Heart left ventricle (tissue), 16 donors: ENCODE measurements at regions not wholly inside any gene's neighbourhood (a gene's known extent, or its start where the extent isn't known, plus 50 kb on each side); places are given as distances from the start of the nearest gene placed in this dataset.

Source experiments
- ATAC-seq, 4 donors: fragments of 200-7000 bp; cut with Tn5 transposase; one replicate each; pipeline ENCODE4 v1.9.1; 2020 to 2022; ENCODE audit warnings: moderate library complexity in 4 of 4, mild to moderate bottlenecking in 3 of 4, moderate number of reproducible peaks in 1 of 4
- DNase-seq, 5 donors: peaks; one replicate each; pipeline ENCODE4 v3.0.0-alpha.2; 2020
- H3K27ac ChIP-seq, 12 donors: fragments of 200-600 bp; sonication (generic) in 4 of 12; one replicate each; pipeline versions ENCODE4 v1.5.0 to v1.8.0; 2016 to 2022; ENCODE audit warnings: mild to moderate bottlenecking in 2 of 12
- H3K27me3 ChIP-seq, 9 donors: fragments of 200-600 bp; sonication (generic) in 2 of 9; one replicate each; pipeline versions ENCODE4 v1.5.1 to v1.8.0; 2016 to 2022; ENCODE audit warnings: mild to moderate bottlenecking in 3 of 9
- H3K36me3 ChIP-seq, 9 donors: fragments of 200-600 bp; sonication (generic) in 2 of 9; one replicate each; pipeline versions ENCODE4 v1.5.0 to v1.8.0; 2018 to 2022; ENCODE audit warnings: mild to moderate bottlenecking in 2 of 9
- H3K4me1 ChIP-seq, 12 donors: fragments of 200-600 bp; sonication (generic) in 4 of 12; one replicate each; pipeline versions ENCODE4 v1.5.0 to v1.8.0; 2016 to 2022; ENCODE audit warnings: mild to moderate bottlenecking in 3 of 12
- H3K4me3 ChIP-seq, 12 donors: fragments of 200-600 bp; sonication (generic) in 4 of 12; one replicate each; pipeline versions ENCODE4 v1.5.0 to v1.8.0; 2017 to 2022; ENCODE audit warnings: mild to moderate bottlenecking in 9 of 12, moderate library complexity in 4 of 12
- H3K9me3 ChIP-seq, 12 donors: fragments of 200-600 bp; sonication (generic) in 4 of 12; one replicate each; pipeline versions ENCODE4 v1.5.0 to v1.8.0; 2016 to 2022; ENCODE audit warnings: mild to moderate bottlenecking in 1 of 12
- POLR2A ChIP-seq, 2 donors: fragments of 450-650 bp; IDR thresholded peaks; one replicate each; pipeline ENCODE4 v1.6.1; 2017; ENCODE audit warnings: antibody characterized with exemption in 2 of 2, mild to moderate bottlenecking in 2 of 2, moderate library complexity in 2 of 2
- WGBS, 4 donors: extraction: QIAGEN DNeasy Blood & Tissue Kit in 2 of 4; methylation state at CpG; one replicate each; pipeline versions ENCODE4 v1.1.5 to v1.1.7; 2013 to 2018; 5-methylcytosine and 5-hydroxymethylcytosine counted together
- intact Hi-C, 10 donors: fragments of 100-400 bp; cut with DNase I; formaldehyde crosslinking; loops; one replicate each; pipeline versions ENCODE4 v1.11.1 to v1.14.2; 2022
- TF ChIP-seq, protein P1 (sequence below), 12 donors: fragments of 200-600 bp; sonication (generic) in 4 of 12; IDR thresholded peaks; one replicate each; pipeline versions ENCODE4 v1.5.0 to v1.8.0; 2018 to 2022; ENCODE audit warnings: antibody characterized with exemption in 12 of 12, mild to moderate bottlenecking in 5 of 12
- donor health status: ischemic (EF 13 %, LVEDD 7.1; RV severe dilation, severe dysfunction).
- donor health status: healthy with polysubstance abuse.
- donor health status: DM: no; HTN: yes; CAD: no.
- donor health status: DM: no; HTN: no; CAD: no.
- donor health status: ischemic (EF 25% LVEDD 6.9; RV normal size, moderate dysfunction).
- donor health status: ischemic (EF 25% LVEDD 5.7; RV mildly dilated, moderate dysfunction).
- donor health status: healthy.
- donor health status: DM: yes; HTN: yes; CAD: no.
- donor health status: ischemic (EF 35%, LVEDD 5.7; RV mildly dilated, moderate dysfunction).
- donor health status: nonischemic (EF 11% LVEDD 7.7; RV severe dilation, severe dysfunction).
- donor health status: DM: yes; HTN: yes; CAD: no.
- donor health status: PGD.
- donor health status: ischemic (EF 29% LVEDD 5.4; RV normal size, mild dysfunction).
- donor health status: nonischemic (EF 23%, LVEDD 6.1; RV moderate dilation, normal function).

DNA sequence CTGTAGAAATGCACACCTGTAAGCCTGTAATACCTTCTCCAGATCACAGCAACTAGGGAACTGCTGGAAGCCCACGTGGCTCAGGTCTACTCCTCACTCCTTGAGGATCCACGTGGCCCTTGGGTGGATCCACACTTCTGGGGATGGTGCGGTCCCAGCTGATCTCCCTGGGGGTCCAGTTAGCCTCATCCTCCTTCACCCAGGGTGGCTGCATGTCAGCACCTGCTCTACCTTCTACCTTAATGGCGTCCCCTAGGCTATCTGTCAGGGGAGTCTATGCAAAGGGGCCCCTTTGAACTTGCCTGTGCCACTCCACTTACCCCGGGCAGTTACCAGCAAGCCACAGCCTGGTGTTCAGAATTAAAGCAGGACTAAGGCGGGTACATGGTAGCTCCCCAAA, 284.7 kb downstream of the MYCN start:
- Histone ChIP-seq H3K4me3 (no peak overlapping the region), H3K27me3 (no peaks in the 10 kb centered on the region), H3K9me3 (no peaks in the 10 kb centered on the region), H3K36me3 (no peaks in the 10 kb centered on the region), H3K4me1 (no peaks in the 10 kb centered on the region), H3K27ac (no peak overlapping the region)
- WGBS, 4 donors, result 78 to 92% (median 85%) methylated on average over 6 of the region's 6 CpGs
- TF ChIP-seq, protein P1, sequence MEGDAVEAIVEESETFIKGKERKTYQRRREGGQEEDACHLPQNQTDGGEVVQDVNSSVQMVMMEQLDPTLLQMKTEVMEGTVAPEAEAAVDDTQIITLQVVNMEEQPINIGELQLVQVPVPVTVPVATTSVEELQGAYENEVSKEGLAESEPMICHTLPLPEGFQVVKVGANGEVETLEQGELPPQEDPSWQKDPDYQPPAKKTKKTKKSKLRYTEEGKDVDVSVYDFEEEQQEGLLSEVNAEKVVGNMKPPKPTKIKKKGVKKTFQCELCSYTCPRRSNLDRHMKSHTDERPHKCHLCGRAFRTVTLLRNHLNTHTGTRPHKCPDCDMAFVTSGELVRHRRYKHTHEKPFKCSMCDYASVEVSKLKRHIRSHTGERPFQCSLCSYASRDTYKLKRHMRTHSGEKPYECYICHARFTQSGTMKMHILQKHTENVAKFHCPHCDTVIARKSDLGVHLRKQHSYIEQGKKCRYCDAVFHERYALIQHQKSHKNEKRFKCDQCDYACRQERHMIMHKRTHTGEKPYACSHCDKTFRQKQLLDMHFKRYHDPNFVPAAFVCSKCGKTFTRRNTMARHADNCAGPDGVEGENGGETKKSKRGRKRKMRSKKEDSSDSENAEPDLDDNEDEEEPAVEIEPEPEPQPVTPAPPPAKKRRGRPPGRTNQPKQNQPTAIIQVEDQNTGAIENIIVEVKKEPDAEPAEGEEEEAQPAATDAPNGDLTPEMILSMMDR (IDR thresholded peaks at IDR 0.05), result no peak
- TF ChIP-seq POLR2A (IDR thresholded peaks at IDR 0.05), result no peak
- intact Hi-C loops, result no loop called here
- no peak for DNase-seq
- ATAC-seq, result no peak

DNA sequence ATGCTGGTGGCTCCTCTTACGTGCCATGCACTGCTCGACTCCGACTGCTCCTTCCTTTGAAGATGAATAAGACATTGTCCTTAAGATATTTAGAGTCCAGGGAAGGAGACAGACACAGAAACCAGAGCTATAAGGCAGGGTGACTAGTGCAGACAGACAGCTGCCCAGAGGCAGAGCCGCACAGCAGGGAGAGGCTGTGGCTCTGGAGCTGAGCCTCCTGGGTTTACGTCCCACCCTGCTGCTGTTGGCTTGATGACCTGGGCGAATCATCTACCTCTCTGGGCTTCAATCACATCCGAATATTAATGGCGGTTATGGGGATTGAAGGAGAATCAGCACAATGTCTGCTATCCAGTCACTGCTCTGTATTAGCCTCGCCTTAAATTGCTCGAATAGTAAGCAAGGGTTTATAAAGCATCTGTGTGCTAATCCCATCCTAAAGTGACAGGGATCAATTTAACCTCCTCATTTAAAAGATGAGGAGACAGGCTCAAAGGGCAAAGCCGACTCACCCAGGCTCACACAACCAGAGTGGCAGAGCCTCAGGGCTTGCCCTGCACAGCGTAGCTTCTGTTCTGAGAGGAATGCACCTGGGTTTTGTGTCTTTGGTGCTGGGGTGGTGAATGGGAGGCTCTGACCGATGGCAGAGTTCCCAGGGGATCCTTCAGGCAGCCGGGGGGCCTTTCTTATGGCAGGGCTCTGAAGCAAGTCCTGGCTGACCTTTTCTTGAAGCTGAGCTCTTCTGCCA, 284.1 kb downstream of the MYCN start:
- Histone ChIP-seq H3K4me3 (no peak overlapping the region), H3K27ac (no peak overlapping the region), H3K4me1 (no peaks in the 10 kb centered on the region), H3K36me3 (no peaks in the 10 kb centered on the region), H3K27me3 (no peaks in the 10 kb centered on the region), H3K9me3 (no peaks in the 10 kb centered on the region)
- intact Hi-C loops, result no loop called here
- TF ChIP-seq, protein P1 (IDR thresholded peaks at IDR 0.05), result no peak
- TF ChIP-seq POLR2A (IDR thresholded peaks at IDR 0.05), result no peak
- DNase-seq (no peak), ATAC-seq (no peak)
- 77 to 82% (median 79%) methylated on average over 14 of the region's 14 CpGs for WGBS, 4 donors

DNA sequence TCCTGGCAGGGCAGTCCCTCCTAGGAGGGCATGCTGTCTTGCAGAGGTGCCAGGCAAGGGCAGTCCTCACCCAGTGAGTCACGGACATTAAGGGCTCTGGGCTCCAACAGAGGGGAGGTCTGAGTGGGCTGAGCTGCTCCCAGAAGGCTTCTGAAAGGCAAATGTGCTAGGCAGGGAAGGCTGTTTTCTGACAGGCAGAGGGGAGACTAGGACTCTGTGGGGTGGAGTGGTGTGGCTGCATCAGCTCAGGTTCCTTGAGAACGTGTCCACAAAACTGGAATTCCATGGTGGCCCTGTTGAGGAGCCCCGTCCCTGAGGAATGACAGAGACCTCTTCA, 283.5 kb downstream of the MYCN start:
- Histone ChIP-seq H3K36me3 (no peaks in the 10 kb centered on the region), H3K27ac (no peak overlapping the region), H3K9me3 (no peaks in the 10 kb centered on the region), H3K4me3 (no peak overlapping the region), H3K4me1 (no peaks in the 10 kb centered on the region), H3K27me3 (no peaks in the 10 kb centered on the region)
- intact Hi-C loops, result no loop called here
- 73 to 91% (median 79%) methylated on average over 2 to 3 of the region's 3 CpGs for WGBS, 4 donors
- ATAC-seq, result no peak
- no peak for DNase-seq
- no peak for TF ChIP-seq POLR2A (IDR thresholded peaks at IDR 0.05)
- TF ChIP-seq, protein P1 (IDR thresholded peaks at IDR 0.05), result no peak

DNA sequence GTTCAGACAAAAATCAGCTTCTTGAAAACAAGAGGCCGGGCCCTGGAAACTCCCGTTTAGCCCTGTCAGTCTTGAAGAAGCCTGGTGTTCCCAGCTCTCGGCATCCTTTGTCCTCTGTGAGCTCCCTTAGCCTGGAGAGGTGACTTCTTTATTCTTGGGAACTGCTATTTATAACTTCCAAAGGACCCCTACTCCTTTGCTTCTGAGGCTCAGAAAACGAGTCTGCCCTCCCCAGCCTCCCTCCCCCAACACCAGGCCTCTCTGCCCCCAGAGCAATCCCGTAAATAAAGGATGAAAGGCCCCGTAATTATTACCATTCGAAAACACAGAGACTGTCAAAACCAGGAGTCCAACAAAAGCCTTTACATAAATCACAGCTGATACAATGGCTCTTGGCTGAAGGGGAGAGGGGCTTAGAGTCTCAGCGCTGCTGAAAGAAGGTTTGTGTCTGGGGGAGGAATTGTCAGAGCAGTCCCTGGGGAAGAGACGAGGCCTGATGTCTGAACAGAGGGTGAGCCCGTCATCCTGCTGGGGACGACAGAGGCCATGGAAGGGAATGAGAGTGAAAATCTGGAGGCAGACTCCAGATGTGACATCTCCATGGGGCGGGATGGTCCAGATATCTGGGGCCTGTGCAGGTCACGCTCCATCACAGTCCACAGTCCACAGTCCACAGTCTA, 283.0 kb downstream of the MYCN start:
- TF ChIP-seq POLR2A (IDR thresholded peaks at IDR 0.05), result no peak
- TF ChIP-seq, protein P1 (IDR thresholded peaks at IDR 0.05), result no peak
- intact Hi-C loops, result no loop called here
- Histone ChIP-seq H3K9me3 (no peaks in the 10 kb centered on the region), H3K4me1 (no peaks in the 10 kb centered on the region), H3K27me3 (no peaks in the 10 kb centered on the region), H3K36me3 (no peaks in the 10 kb centered on the region), H3K27ac (no peak overlapping the region), H3K4me3 (no peak overlapping the region)
- DNase-seq (no peak), ATAC-seq (no peak)
- WGBS, 4 donors, result 75 to 81% (median 79%) methylated on average over 12 to 13 of the region's 13 CpGs
